ENCODE measurements at regions not wholly inside any gene's neighbourhood (a gene's known extent, or its start where the extent isn't known, plus 50 kb on each side); places are given as distances from the start of the nearest gene placed in this dataset.
A peak's percentile ranks its signal among the peaks of the same experiment; 100 is the strongest.

GRCh38 chr1:30437059-30437576 lies 286.3 kb downstream of the MATN1 start:
- no peak for DNase-seq (ENCODE audit: low read depth in 1 of 2, low spot score in 1 of 2)
- in situ Hi-C loops (cut with HindIII; ENCODE audit: low pct_unique_long_range_greater_than_20kb, low sequenced_read_pairs) = no loop called here
- TF ChIP-seq JUND (IDR thresholded peaks at IDR 0.05; ENCODE audit: low read depth) = no peak

- no peak for TF ChIP-seq JUND (IDR thresholded peaks at IDR 0.05; ENCODE audit: low read depth)
- DNase-seq (ENCODE audit: low read depth in 1 of 2, low spot score in 1 of 2) = no peak
- in situ Hi-C loops (cut with HindIII; ENCODE audit: low pct_unique_long_range_greater_than_20kb, low sequenced_read_pairs) = no loop called here
Observed at GRCh38 chr1:30427545-30427944, 295.8 kb downstream of the MATN1 start.

GRCh38 chr1:30425046-30425445 lies 298.3 kb downstream of the MATN1 start:
- in situ Hi-C loops (cut with HindIII; ENCODE audit: low pct_unique_long_range_greater_than_20kb, low sequenced_read_pairs) = no loop called here
- DNase-seq (ENCODE audit: low read depth in 1 of 2, low spot score in 1 of 2) = no peak
- no peak for TF ChIP-seq JUND (IDR thresholded peaks at IDR 0.05; ENCODE audit: low read depth)

GRCh38 chr1:30423570-30423969 lies 299.8 kb downstream of the MATN1 start:
- TF ChIP-seq JUND (IDR thresholded peaks at IDR 0.05; ENCODE audit: low read depth) = no peak
- no peak for DNase-seq (ENCODE audit: low read depth in 1 of 2, low spot score in 1 of 2)
- in situ Hi-C loops (cut with HindIII; ENCODE audit: low pct_unique_long_range_greater_than_20kb, low sequenced_read_pairs) = no loop called here

DNA sequence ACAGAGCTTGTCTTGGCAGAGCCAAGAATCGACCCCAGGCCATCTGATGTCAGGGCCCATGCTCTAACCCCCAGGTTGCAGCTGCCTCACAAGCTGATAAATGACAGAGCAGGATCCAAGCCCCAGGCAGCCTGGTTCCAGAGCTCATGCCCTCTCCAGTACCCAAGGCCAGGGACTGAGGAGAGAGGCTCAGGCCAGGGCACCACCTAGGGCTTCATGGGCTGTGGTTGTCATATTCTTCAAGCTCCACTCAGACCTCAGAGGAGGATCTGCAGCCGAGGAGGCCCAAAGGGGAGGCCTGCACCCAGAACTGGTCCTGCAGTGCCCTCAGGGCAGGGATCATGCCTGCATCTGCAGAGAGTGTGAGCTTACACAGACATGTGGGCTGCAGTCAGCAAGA lies 301.1 kb downstream of the MATN1 start:
- no peak for DNase-seq (ENCODE audit: low read depth in 1 of 2, low spot score in 1 of 2)
- TF ChIP-seq JUND (IDR thresholded peaks at IDR 0.05; ENCODE audit: low read depth) = no peak
- in situ Hi-C loops (cut with HindIII; ENCODE audit: low pct_unique_long_range_greater_than_20kb, low sequenced_read_pairs) = no loop called here

GRCh38 chr1:30420519-30421050 lies 302.8 kb downstream of the MATN1 start:
- TF ChIP-seq JUND (IDR thresholded peaks at IDR 0.05; ENCODE audit: low read depth) = no peak
- in situ Hi-C loops (cut with HindIII; ENCODE audit: low pct_unique_long_range_greater_than_20kb, low sequenced_read_pairs) = no loop called here
- DNase-seq (ENCODE audit: low read depth in 1 of 2, low spot score in 1 of 2) = no peak

GRCh38 chr1:30419831-30420230 lies 303.6 kb downstream of the MATN1 start:
- no peak for TF ChIP-seq JUND (IDR thresholded peaks at IDR 0.05; ENCODE audit: low read depth)
- in situ Hi-C loops (cut with HindIII; ENCODE audit: low pct_unique_long_range_greater_than_20kb, low sequenced_read_pairs) = no loop called here
- no peak for DNase-seq (ENCODE audit: low read depth in 1 of 2, low spot score in 1 of 2)

DNA sequence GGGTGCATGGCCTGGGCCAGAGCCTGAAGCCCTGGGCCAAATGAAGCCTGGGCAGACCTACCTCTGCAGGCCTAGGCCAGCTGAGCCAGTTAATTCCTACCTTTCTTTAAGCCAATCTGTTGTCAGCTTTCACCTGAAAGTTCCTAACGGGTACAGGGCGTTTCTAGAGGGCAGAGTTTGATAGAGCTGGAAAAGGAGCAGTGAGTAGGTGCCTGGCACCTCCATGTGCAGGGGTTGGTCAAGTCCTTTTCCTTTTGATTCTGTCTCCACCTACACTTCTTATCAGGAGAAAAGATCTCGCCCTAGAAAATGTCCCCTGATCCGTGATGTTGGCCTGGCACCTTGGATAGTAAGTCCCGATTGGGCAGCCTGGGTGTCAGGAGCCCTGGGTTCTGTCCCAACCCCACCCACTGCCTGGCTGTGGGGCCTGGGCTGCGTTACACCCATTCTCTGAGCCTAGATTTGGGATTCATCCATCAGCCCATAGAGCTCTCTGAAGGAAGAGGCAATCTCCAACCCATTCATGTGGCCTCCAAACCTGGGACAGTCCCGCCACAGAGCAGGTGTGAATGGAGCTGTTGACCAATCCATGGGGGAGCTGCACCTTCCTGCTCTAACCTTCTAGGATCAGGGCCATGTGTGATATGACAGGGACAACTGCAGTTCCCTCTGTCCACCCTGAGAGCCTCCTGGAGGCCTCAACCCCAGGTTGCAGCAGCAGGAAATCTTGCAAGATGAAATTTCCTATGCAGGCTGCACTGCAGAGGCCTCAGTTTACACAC lies 304.3 kb downstream of the MATN1 start:
- no peak for TF ChIP-seq JUND (IDR thresholded peaks at IDR 0.05; ENCODE audit: low read depth)
- in situ Hi-C loops (cut with HindIII; ENCODE audit: low pct_unique_long_range_greater_than_20kb, low sequenced_read_pairs) = no loop called here
- DNase-seq (ENCODE audit: low read depth in 1 of 2, low spot score in 1 of 2) = no peak

GRCh38 chr1:30418061-30418938 lies 305.1 kb downstream of the MATN1 start:
- no peak for TF ChIP-seq JUND (IDR thresholded peaks at IDR 0.05; ENCODE audit: low read depth)
- in situ Hi-C loops (cut with HindIII; ENCODE audit: low pct_unique_long_range_greater_than_20kb, low sequenced_read_pairs) = no loop called here
- peak in 1 of 2 experiments; percentile 52 for DNase-seq (ENCODE audit: low read depth in 1 of 2, low spot score in 1 of 2)

DNA sequence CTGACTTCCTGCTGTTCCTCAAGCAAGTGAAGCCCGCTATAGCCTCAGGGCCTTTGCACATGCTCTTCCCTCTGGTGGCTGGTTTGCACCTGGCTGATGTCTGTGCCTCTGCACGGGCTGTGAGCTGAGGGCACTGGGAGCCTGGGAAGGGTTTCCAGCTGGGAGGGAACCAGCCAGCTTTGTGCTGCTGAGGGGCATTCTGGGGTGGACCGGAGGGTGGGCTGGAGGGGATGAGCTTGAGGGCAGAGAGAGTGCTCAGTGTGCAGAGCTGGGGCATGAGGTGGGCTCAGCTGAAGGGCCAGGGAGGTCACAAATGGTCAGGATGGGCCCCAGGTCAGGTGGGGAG lies 305.7 kb downstream of the MATN1 start:
- DNase-seq (ENCODE audit: low read depth in 1 of 2, low spot score in 1 of 2) = no peak
- TF ChIP-seq JUND (IDR thresholded peaks at IDR 0.05; ENCODE audit: low read depth) = no peak
- in situ Hi-C loops (cut with HindIII; ENCODE audit: low pct_unique_long_range_greater_than_20kb, low sequenced_read_pairs) = no loop called here

GRCh38 chr1:30417001-30417700 lies 306.2 kb downstream of the MATN1 start:
- in situ Hi-C loops (cut with HindIII; ENCODE audit: low pct_unique_long_range_greater_than_20kb, low sequenced_read_pairs) = no loop called here
- TF ChIP-seq JUND (IDR thresholded peaks at IDR 0.05; ENCODE audit: low read depth) = no peak
- DNase-seq (ENCODE audit: low read depth in 1 of 2, low spot score in 1 of 2) = no peak

GRCh38 chr1:30416221-30416820 lies 307.1 kb downstream of the MATN1 start:
- DNase-seq (ENCODE audit: low read depth in 1 of 2, low spot score in 1 of 2) = no peak
- in situ Hi-C loops (cut with HindIII; ENCODE audit: low pct_unique_long_range_greater_than_20kb, low sequenced_read_pairs) = no loop called here
- no peak for TF ChIP-seq JUND (IDR thresholded peaks at IDR 0.05; ENCODE audit: low read depth)

Measured in T47D (cell line).